ENCODE measurements at regions not wholly inside any gene's neighbourhood (a gene's known extent, or its start where the extent isn't known, plus 50 kb on each side); places are given as distances from the start of the nearest gene placed in this dataset.
"Not testable (repeated sequence)": the region's sequence is repeated elsewhere in the genome, so short reads cannot be mapped to it uniquely, and the experiment has no call there.

DNA sequence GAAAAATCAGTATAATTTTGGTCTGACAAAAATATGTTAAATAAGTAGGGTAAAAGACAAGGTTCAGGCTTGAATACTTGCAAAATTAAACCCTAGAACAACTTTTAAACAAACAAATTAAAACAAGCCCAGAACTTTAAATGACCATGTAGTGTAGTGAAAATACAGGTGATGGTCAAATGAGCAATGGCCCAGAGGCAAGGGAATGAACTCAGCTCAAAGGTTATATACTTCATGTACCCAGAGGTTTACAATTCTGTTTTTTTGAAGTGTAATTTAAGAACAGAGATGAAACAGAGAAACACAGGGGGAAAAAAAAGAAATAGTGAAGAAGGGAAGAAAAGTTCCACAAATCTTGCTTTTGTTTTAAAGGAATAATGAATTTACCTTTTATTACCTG, 949.2 kb downstream of the TRHDE start:
- H3K4me3 ChIP-seq (ENCODE audit: low read depth, low read length): no peak overlapping the region
- POLR2A ChIA-PET: no interaction called here
- H3K9me3 ChIP-seq (ENCODE audit: control insufficient read depth, insufficient read depth, low read length): no peaks in the 10 kb centered on the region; the same call in 1 of the 2 replicates
- no peak for DNase-seq (ENCODE audit: low read depth, low spot score)
- H3K27ac ChIP-seq (ENCODE audit: low read depth, low read length): no peak overlapping the region
- TF ChIP-seq, protein P1, sequence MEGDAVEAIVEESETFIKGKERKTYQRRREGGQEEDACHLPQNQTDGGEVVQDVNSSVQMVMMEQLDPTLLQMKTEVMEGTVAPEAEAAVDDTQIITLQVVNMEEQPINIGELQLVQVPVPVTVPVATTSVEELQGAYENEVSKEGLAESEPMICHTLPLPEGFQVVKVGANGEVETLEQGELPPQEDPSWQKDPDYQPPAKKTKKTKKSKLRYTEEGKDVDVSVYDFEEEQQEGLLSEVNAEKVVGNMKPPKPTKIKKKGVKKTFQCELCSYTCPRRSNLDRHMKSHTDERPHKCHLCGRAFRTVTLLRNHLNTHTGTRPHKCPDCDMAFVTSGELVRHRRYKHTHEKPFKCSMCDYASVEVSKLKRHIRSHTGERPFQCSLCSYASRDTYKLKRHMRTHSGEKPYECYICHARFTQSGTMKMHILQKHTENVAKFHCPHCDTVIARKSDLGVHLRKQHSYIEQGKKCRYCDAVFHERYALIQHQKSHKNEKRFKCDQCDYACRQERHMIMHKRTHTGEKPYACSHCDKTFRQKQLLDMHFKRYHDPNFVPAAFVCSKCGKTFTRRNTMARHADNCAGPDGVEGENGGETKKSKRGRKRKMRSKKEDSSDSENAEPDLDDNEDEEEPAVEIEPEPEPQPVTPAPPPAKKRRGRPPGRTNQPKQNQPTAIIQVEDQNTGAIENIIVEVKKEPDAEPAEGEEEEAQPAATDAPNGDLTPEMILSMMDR (IDR thresholded peaks at IDR 0.05; ENCODE audit: low read depth, low read length): no peak
- no peaks in the 10 kb centered on the region for H3K27me3 ChIP-seq (ENCODE audit: control insufficient read depth, insufficient read depth, low read length)
- CTCF ChIA-PET: no interaction called here

DNA sequence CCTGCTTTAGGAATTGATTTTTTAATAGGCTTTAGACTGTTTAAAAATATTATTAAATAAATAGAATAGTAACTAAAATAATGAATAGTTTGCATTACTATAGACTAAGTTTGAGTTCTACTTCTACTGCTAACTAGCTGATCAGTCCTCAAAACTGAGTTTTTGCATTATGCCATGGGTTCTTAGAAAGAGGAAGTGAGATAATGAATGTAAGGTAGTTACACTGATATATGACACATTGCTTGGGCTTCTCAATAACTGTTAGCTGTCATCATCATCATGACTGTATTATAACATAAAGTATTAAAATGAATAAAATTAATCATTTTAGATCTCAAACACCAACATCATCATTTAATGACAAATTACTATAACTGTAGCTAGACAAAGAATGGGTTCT, 949.7 kb downstream of the TRHDE start:
- no peak for DNase-seq (ENCODE audit: low read depth, low spot score)
- no peak overlapping the region for H3K27ac ChIP-seq (ENCODE audit: low read depth, low read length)
- no peaks in the 10 kb centered on the region; the same call in 1 of the 2 replicates for H3K9me3 ChIP-seq (ENCODE audit: control insufficient read depth, insufficient read depth, low read length)
- POLR2A ChIA-PET: no interaction called here
- H3K27me3 ChIP-seq (ENCODE audit: control insufficient read depth, insufficient read depth, low read length): no peaks in the 10 kb centered on the region
- no peak overlapping the region for H3K4me3 ChIP-seq (ENCODE audit: low read depth, low read length)
- TF ChIP-seq, protein P1 (IDR thresholded peaks at IDR 0.05; ENCODE audit: low read depth, low read length): no peak
- CTCF ChIA-PET: no interaction called here

DNA sequence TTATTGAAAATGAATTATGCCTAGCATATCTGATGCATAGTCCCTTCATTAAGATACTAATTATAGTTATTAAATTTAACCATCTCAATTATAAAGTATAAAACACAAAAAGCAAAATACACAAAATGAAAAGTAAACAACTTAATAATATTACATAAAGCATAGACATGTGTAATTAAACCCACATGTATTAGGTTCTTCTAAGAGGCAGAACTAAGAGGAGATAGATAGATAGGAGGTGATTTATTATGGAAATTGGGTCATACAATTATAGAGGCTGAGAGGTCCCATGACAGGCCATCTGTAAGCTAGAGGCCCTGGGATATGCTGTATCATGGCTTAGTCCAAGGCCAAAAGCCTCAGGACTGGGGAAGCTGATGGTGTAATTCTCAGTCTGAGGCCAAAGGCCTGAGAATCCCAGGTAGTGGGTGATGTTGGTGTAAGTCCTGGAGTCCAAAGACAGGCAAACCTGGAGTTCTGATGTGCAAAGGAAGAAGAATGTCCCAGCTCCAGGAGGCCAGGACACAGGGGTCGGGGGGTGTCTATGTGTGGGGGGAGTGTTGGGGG, 953.3 kb downstream of the TRHDE start:
- Histone ChIP-seq H3K9me3 (ENCODE audit: control insufficient read depth, insufficient read depth, low read length) (no peaks in the 10 kb centered on the region; the same call in 1 of the 2 replicates), H3K4me3 (ENCODE audit: low read depth, low read length) (no peak overlapping the region), H3K27me3 (ENCODE audit: control insufficient read depth, insufficient read depth, low read length) (no peaks in the 10 kb centered on the region), H3K27ac (ENCODE audit: low read depth, low read length) (no peak overlapping the region)
- TF ChIP-seq, protein P1 (IDR thresholded peaks at IDR 0.05; ENCODE audit: low read depth, low read length): no peak
- DNase-seq (ENCODE audit: low read depth, low spot score): no peak
- ChIA-PET CTCF (no interaction called here), POLR2A (no interaction called here)

DNA sequence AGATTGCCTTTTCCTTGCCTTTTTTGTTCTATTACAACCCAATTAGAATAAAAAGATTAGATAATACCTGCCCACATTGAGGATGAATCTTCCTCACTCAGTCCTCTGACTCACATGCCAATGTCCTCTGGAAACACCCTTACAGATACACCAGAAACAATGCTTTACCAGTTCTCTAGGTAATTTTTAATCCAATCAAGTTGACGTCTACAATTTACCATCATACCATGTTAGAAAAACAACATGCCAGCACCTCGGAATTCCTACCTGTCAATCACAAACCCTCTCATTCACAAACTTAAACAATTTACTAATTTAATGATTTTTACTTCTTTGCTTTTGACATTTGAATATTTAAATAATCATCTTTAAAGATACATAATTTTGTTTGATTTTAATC, 953.8 kb downstream of the TRHDE start:
- Histone ChIP-seq H3K27me3 (ENCODE audit: control insufficient read depth, insufficient read depth, low read length) (no peaks in the 10 kb centered on the region), H3K9me3 (ENCODE audit: control insufficient read depth, insufficient read depth, low read length) (no peaks in the 10 kb centered on the region; the same call in 1 of the 2 replicates), H3K27ac (ENCODE audit: low read depth, low read length) (no peak overlapping the region), H3K4me3 (ENCODE audit: low read depth, low read length) (no peak overlapping the region)
- no peak for DNase-seq (ENCODE audit: low read depth, low spot score)
- CTCF ChIA-PET: no interaction called here
- POLR2A ChIA-PET: no interaction called here
- TF ChIP-seq, protein P1 (IDR thresholded peaks at IDR 0.05; ENCODE audit: low read depth, low read length): no peak

DNA sequence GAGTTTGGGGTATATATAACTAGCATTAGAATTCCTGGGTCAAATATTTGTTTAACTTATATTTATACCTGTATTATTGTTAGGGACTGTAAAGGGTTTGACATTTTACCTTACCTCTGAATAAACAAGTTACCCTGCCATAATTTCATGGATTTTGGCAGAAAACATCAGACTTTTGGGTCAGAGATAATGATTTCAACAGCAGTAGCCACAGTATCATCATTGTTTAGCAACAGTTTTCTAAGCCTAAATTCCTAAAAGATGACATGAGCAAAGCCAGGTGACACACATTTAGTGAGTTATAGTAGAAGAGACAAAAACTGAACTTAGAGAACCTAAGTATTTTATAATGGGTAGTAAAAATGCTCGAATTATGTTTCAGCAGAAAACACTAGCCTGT, 954.4 kb downstream of the TRHDE start:
- TF ChIP-seq, protein P1 (IDR thresholded peaks at IDR 0.05; ENCODE audit: low read depth, low read length): no peak
- Histone ChIP-seq H3K9me3 (ENCODE audit: control insufficient read depth, insufficient read depth, low read length) (peaks cover 5% of the 10 kb centered on the region; the same call in 1 of the 2 replicates), H3K4me3 (ENCODE audit: low read depth, low read length) (no peak overlapping the region), H3K27me3 (ENCODE audit: control insufficient read depth, insufficient read depth, low read length) (no peaks in the 10 kb centered on the region), H3K27ac (ENCODE audit: low read depth, low read length) (no peak overlapping the region)
- no peak for DNase-seq (ENCODE audit: low read depth, low spot score)
- CTCF ChIA-PET: no interaction called here
- POLR2A ChIA-PET: no interaction called here

DNA sequence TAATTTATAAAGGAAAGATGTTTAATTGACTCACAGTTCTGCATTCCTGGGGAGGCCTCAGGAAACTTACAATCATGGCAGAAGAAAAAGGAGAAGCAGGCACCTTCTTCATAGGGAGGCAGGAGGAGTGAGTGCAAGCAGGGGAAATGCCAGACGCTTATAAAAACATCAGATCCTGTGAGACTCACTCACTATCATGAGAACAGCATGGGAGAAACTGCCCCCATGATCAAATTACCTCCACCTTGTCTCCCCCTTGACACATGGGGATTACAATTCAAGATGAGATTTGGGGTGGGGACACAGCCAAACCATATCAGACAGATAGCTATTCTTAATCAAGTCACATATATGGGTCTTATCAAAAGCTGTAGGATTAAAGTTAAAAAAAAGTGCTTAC, 956.7 kb downstream of the TRHDE start:
- DNase-seq (ENCODE audit: low read depth, low spot score); CTCF ChIA-PET: not testable (repeated sequence)

More for the DNA sequence above, 956.7 kb downstream of the TRHDE start:
- H3K27me3 ChIP-seq (ENCODE audit: control insufficient read depth, insufficient read depth, low read length); H3K27ac ChIP-seq (ENCODE audit: low read depth, low read length); H3K4me3 ChIP-seq (ENCODE audit: low read depth, low read length); POLR2A ChIA-PET: not testable (repeated sequence)
- H3K9me3 ChIP-seq (ENCODE audit: control insufficient read depth, insufficient read depth, low read length): peaks cover 13% of the 10 kb centered on the region

All from AG04450 (cell line).